ENCODE measurements at regions not wholly inside any gene's neighbourhood (a gene's known extent, or its start where the extent isn't known, plus 50 kb on each side); places are given as distances from the start of the nearest gene placed in this dataset.
A peak's percentile ranks its signal among the peaks of the same experiment; 100 is the strongest.
"Not testable (repeated sequence)": the region's sequence is repeated elsewhere in the genome, so short reads cannot be mapped to it uniquely, and the experiment has no call there.

GRCh38 chr3:71994203-71994602, 209.3 kb upstream of the PROK2 start:
- DNase-seq = no peak

GRCh38 chr3:71991681-71992080, 206.7 kb upstream of the PROK2 start:
- no peak for DNase-seq

- no peak for DNase-seq
Measured at GRCh38 chr3:71991046-71991445, 206.1 kb upstream of the PROK2 start.

- no peak for DNase-seq
Measured at GRCh38 chr3:71990545-71990944, 205.6 kb upstream of the PROK2 start.

GRCh38 chr3:71989165-71989564, 204.2 kb upstream of the PROK2 start:
- no peak for DNase-seq

GRCh38 chr3:71987828-71988227, 202.9 kb upstream of the PROK2 start:
- no peak for DNase-seq

- DNase-seq = peak; percentile 1
Measured at GRCh38 chr3:71987089-71987735, 202.3 kb upstream of the PROK2 start.

GRCh38 chr3:71986606-71987005, 201.7 kb upstream of the PROK2 start:
- no peak for DNase-seq

GRCh38 chr3:71984843-71985613, 200.1 kb upstream of the PROK2 start:
- DNase-seq = no peak

- no peak for DNase-seq
Measured at GRCh38 chr3:71983694-71984093, 198.7 kb upstream of the PROK2 start.

- not testable (repeated sequence) for DNase-seq
Measured at GRCh38 chr3:71982506-71983258, 197.7 kb upstream of the PROK2 start.

GRCh38 chr3:71979175-71979574, 194.2 kb upstream of the PROK2 start:
- no peak for DNase-seq

GRCh38 chr3:71978150-71978721, 193.3 kb upstream of the PROK2 start:
- no peak for DNase-seq

- no peak for DNase-seq
Measured at GRCh38 chr3:71977525-71977924, 192.6 kb upstream of the PROK2 start.

GRCh38 chr3:71975573-71975972, 190.6 kb upstream of the PROK2 start:
- DNase-seq = no peak

- no peak for DNase-seq
Measured at GRCh38 chr3:71974786-71975185, 189.8 kb upstream of the PROK2 start.

- peak; percentile 70 for DNase-seq
Measured at GRCh38 chr3:71973274-71974030, 188.5 kb upstream of the PROK2 start.

GRCh38 chr3:71972031-71972430, 187.1 kb upstream of the PROK2 start:
- DNase-seq = no peak

GRCh38 chr3:71968544-71968943, 183.6 kb upstream of the PROK2 start:
- DNase-seq = no peak

GRCh38 chr3:71966185-71966584, 181.2 kb upstream of the PROK2 start:
- DNase-seq = no peak

- DNase-seq = no peak
Measured at GRCh38 chr3:71964170-71964569, 179.2 kb upstream of the PROK2 start.

- DNase-seq = no peak
Measured at GRCh38 chr3:71962561-71963240, 177.8 kb upstream of the PROK2 start.

All from SHP77 treated with DMSO at 0.1 percent for 48 hours (cell line).